Memory B cell (primary cell): ENCODE measurements at regions not wholly inside any gene's neighbourhood (a gene's known extent, or its start where the extent isn't known, plus 50 kb on each side); places are given as distances from the start of the nearest gene placed in this dataset.
"Not testable (repeated sequence)": the region's sequence is repeated elsewhere in the genome, so short reads cannot be mapped to it uniquely, and the experiment has no call there.

ENCODE experiments used
- ATAC-seq: fragments of 150-1000 bp; cut with Tn5 transposase; 2 replicates; pipeline ENCODE4 v1.10.0; 2021; ENCODE audit warnings: low read depth, mild to moderate bottlenecking, moderate library complexity
- DNase-seq, 2 donors: peaks; one replicate each; pipeline ENCODE4 v3.0.0; 2022; ENCODE audit warnings: low spot score in 2 of 2
- H3K27ac Mint-ChIP-seq: one replicate; pipeline ENCODE4 v1.8.0; 2022; ENCODE audit warnings: mild to moderate bottlenecking, moderate library complexity, mixed read lengths
- H3K27me3 Mint-ChIP-seq: one replicate; pipeline ENCODE4 v1.8.0; 2022; ENCODE audit warnings: mixed read lengths
- H3K36me3 Mint-ChIP-seq: one replicate; pipeline ENCODE4 v1.8.0; 2022; ENCODE audit warnings: mild to moderate bottlenecking, mixed read lengths
- H3K4me1 Mint-ChIP-seq: one replicate; pipeline ENCODE4 v1.8.0; 2022; ENCODE audit warnings: mixed read lengths
- H3K4me3 Mint-ChIP-seq: one replicate; pipeline ENCODE4 v1.8.0; 2022; ENCODE audit warnings: mild to moderate bottlenecking, moderate library complexity, mixed read lengths
- H3K9me3 Mint-ChIP-seq: one replicate; pipeline ENCODE4 v1.8.0; 2022; ENCODE audit warnings: mixed read lengths

GRCh38 chr19:33866696-33867095 is 70.0 kb downstream of the KCTD15 start:
- H3K4me1 Mint-ChIP-seq: no peaks in the 10 kb centered on the region
- no peak overlapping the region for H3K27ac Mint-ChIP-seq
- H3K4me3 Mint-ChIP-seq: no peak overlapping the region
- DNase-seq (no peak), ATAC-seq (no peak)
- H3K9me3 Mint-ChIP-seq: no peaks in the 10 kb centered on the region
- H3K36me3 Mint-ChIP-seq: no peaks in the 10 kb centered on the region
- H3K27me3 Mint-ChIP-seq: no peaks in the 10 kb centered on the region

GRCh38 chr19:33868076-33868735 is 71.5 kb downstream of the KCTD15 start:
- ATAC-seq (no peak), DNase-seq (no peak)
- Mint-ChIP-seq H3K4me3 (no peak overlapping the region), H3K9me3 (no peaks in the 10 kb centered on the region), H3K36me3 (no peaks in the 10 kb centered on the region), H3K4me1 (no peaks in the 10 kb centered on the region), H3K27me3 (peaks cover 4% of the 10 kb centered on the region), H3K27ac (no peak overlapping the region)

- Mint-ChIP-seq H3K4me1 (no peaks in the 10 kb centered on the region), H3K27me3 (peaks cover 4% of the 10 kb centered on the region), H3K27ac (no peak overlapping the region), H3K4me3 (no peak overlapping the region), H3K36me3 (no peaks in the 10 kb centered on the region), H3K9me3 (no peaks in the 10 kb centered on the region)
- no peak for ATAC-seq
- DNase-seq: no peak
Observed at GRCh38 chr19:33868788-33869412, 72.2 kb downstream of the KCTD15 start.

GRCh38 chr19:33870298-33870932 is 73.7 kb downstream of the KCTD15 start:
- not testable (repeated sequence) for H3K27me3 Mint-ChIP-seq, H3K9me3 Mint-ChIP-seq, H3K4me3 Mint-ChIP-seq, H3K27ac Mint-ChIP-seq, H3K36me3 Mint-ChIP-seq, H3K4me1 Mint-ChIP-seq, ATAC-seq, DNase-seq

GRCh38 chr19:33871605-33872004 is 74.9 kb downstream of the KCTD15 start:
- no peak overlapping the region for H3K4me3 Mint-ChIP-seq
- H3K4me1 Mint-ChIP-seq: no peaks in the 10 kb centered on the region
- ATAC-seq: no peak
- no peaks in the 10 kb centered on the region for H3K9me3 Mint-ChIP-seq
- peaks cover 4% of the 10 kb centered on the region for H3K27me3 Mint-ChIP-seq
- no peak overlapping the region for H3K27ac Mint-ChIP-seq
- no peaks in the 10 kb centered on the region for H3K36me3 Mint-ChIP-seq
- no peak for DNase-seq

- Mint-ChIP-seq H3K4me1 (no peaks in the 10 kb centered on the region), H3K36me3 (no peaks in the 10 kb centered on the region), H3K27me3 (peaks cover 4% of the 10 kb centered on the region), H3K4me3 (no peak overlapping the region), H3K27ac (no peak overlapping the region), H3K9me3 (no peaks in the 10 kb centered on the region)
- DNase-seq: no peak
- no peak for ATAC-seq
Observed at GRCh38 chr19:33872445-33873320, 76.0 kb downstream of the KCTD15 start.

- H3K27me3 Mint-ChIP-seq: peaks cover 4% of the 10 kb centered on the region
- H3K27ac Mint-ChIP-seq: no peak overlapping the region
- ATAC-seq (no peak), DNase-seq (no peak)
- no peaks in the 10 kb centered on the region for H3K4me1 Mint-ChIP-seq
- no peaks in the 10 kb centered on the region for H3K9me3 Mint-ChIP-seq
- H3K4me3 Mint-ChIP-seq: no peak overlapping the region
- no peaks in the 10 kb centered on the region for H3K36me3 Mint-ChIP-seq
Observed at GRCh38 chr19:33875071-33875470, 78.4 kb downstream of the KCTD15 start.

GRCh38 chr19:33876192-33876591 is 79.5 kb downstream of the KCTD15 start:
- Mint-ChIP-seq H3K9me3 (no peaks in the 10 kb centered on the region), H3K36me3 (no peaks in the 10 kb centered on the region), H3K27me3 (peaks cover 4% of the 10 kb centered on the region), H3K4me1 (no peaks in the 10 kb centered on the region), H3K4me3 (no peak overlapping the region), H3K27ac (no peak overlapping the region)
- no peak for ATAC-seq
- no peak for DNase-seq

- Mint-ChIP-seq H3K4me3 (no peak overlapping the region), H3K9me3 (no peaks in the 10 kb centered on the region), H3K36me3 (no peaks in the 10 kb centered on the region), H3K27ac (no peak overlapping the region), H3K27me3 (no peaks in the 10 kb centered on the region), H3K4me1 (no peaks in the 10 kb centered on the region)
- no peak for DNase-seq
- no peak for ATAC-seq
Observed at GRCh38 chr19:33878030-33878544, 81.4 kb downstream of the KCTD15 start.

- H3K4me1 Mint-ChIP-seq: no peaks in the 10 kb centered on the region
- H3K9me3 Mint-ChIP-seq: no peaks in the 10 kb centered on the region
- no peak for ATAC-seq
- H3K36me3 Mint-ChIP-seq: no peaks in the 10 kb centered on the region
- H3K27me3 Mint-ChIP-seq: no peaks in the 10 kb centered on the region
- no peak for DNase-seq
- no peak overlapping the region for H3K27ac Mint-ChIP-seq
- no peak overlapping the region for H3K4me3 Mint-ChIP-seq
Observed at GRCh38 chr19:33878910-33879810, 82.5 kb downstream of the KCTD15 start.

GRCh38 chr19:33879818-33880575 is 83.3 kb downstream of the KCTD15 start:
- ATAC-seq: no peak

GRCh38 chr19:33883859-33884519 is 87.3 kb downstream of the KCTD15 start:
- H3K27ac Mint-ChIP-seq: no peak overlapping the region
- peaks cover 2% of the 10 kb centered on the region for H3K4me1 Mint-ChIP-seq
- no peak for ATAC-seq
- no peaks in the 10 kb centered on the region for H3K36me3 Mint-ChIP-seq
- no peak overlapping the region for H3K4me3 Mint-ChIP-seq
- no peaks in the 10 kb centered on the region for H3K9me3 Mint-ChIP-seq
- H3K27me3 Mint-ChIP-seq: peaks cover 4% of the 10 kb centered on the region
- DNase-seq: no peak

More at GRCh38 chr19:33879818-33880575, 83.3 kb downstream of the KCTD15 start:
- no peaks in the 10 kb centered on the region for H3K36me3 Mint-ChIP-seq
- peaks cover 2% of the 10 kb centered on the region for H3K27me3 Mint-ChIP-seq
- DNase-seq: no peak
- H3K27ac Mint-ChIP-seq: no peak overlapping the region
- no peak overlapping the region for H3K4me3 Mint-ChIP-seq
- no peaks in the 10 kb centered on the region for H3K9me3 Mint-ChIP-seq
- peaks cover 2% of the 10 kb centered on the region for H3K4me1 Mint-ChIP-seq
